GM23338 (cell line): ENCODE measurements at regions not wholly inside any gene's neighbourhood (a gene's known extent, or its start where the extent isn't known, plus 50 kb on each side); places are given as distances from the start of the nearest gene placed in this dataset.

Experiments
- ATAC-seq: fragments of 200-7000 bp; cut with Tn5 transposase; 3 replicates; pipeline ENCODE4 v1.9.1; 2020
- DNase-seq: peaks from one replicate; pipeline ENCODE4 v3.0.0-alpha.2; 2015; ENCODE audit warnings: low spot score
- H2AFZ ChIP-seq: fragments of 200-600 bp; sonication (generic); 2 replicates; pipeline ENCODE4 v1.8.0; 2016; ENCODE audit warnings: antibody characterized with exemption, mild to moderate bottlenecking, moderate library complexity
- H3F3A ChIP-seq: fragments of 200-600 bp; sonication (generic); replicated peaks from 2 replicates; pipeline ENCODE4 v1.8.0; 2017; ENCODE audit warnings: antibody characterized with exemption, mixed run types, low read depth
- H3K27ac ChIP-seq: fragments of 200-600 bp; sonication (generic); 2 replicates; pipeline ENCODE4 v1.6.1; 2016; ENCODE audit warnings: low read depth
- H3K27me3 ChIP-seq: fragments of 200-600 bp; sonication (generic); 2 replicates; pipeline ENCODE4 v1.8.0; 2016; ENCODE audit warnings: mild to moderate bottlenecking, mixed run types, moderate library complexity; ENCODE audit not compliant: insufficient read depth
- H3K36me3 ChIP-seq: fragments of 200-600 bp; sonication (generic); 2 replicates; pipeline ENCODE4 v1.8.0; 2016; ENCODE audit warnings: mild to moderate bottlenecking; ENCODE audit not compliant: insufficient read depth
- H3K4me1 ChIP-seq: fragments of 200-600 bp; sonication (generic); 2 replicates; pipeline ENCODE4 v1.8.0; 2016; ENCODE audit warnings: mild to moderate bottlenecking, moderate library complexity; ENCODE audit not compliant: insufficient read depth
- H3K4me2 ChIP-seq: fragments of 200-600 bp; sonication (generic); 2 replicates; pipeline ENCODE4 v1.7.1; 2017; ENCODE audit warnings: mixed run types
- H3K4me3 ChIP-seq: fragments of 200-600 bp; sonication (generic); 2 replicates; pipeline ENCODE4 v1.6.1; 2016; ENCODE audit warnings: mixed run types
- H3K79me2 ChIP-seq: fragments of 200-600 bp; sonication (generic); replicated peaks from 2 replicates; pipeline ENCODE4 v1.8.0; 2017; ENCODE audit warnings: mild to moderate bottlenecking; ENCODE audit not compliant: insufficient read depth
- H3K9me2 ChIP-seq: fragments of 200-600 bp; sonication (generic); 2 replicates; pipeline ENCODE4 v1.8.0; 2017; ENCODE audit not compliant: insufficient read depth
- H4K20me1 ChIP-seq: fragments of 200-600 bp; sonication (generic); replicated peaks from 2 replicates; pipeline ENCODE4 v1.8.0; 2017; ENCODE audit warnings: mild to moderate bottlenecking; ENCODE audit not compliant: insufficient read depth
- H3K27ac Mint-ChIP-seq: 2 replicates; pipeline ENCODE4 v1.8.0; 2020; ENCODE audit warnings: inconsistent platforms, mild to moderate bottlenecking, moderate library complexity, mixed read lengths
- H3K27me3 Mint-ChIP-seq: 3 replicates; pipeline ENCODE4 v1.8.0; 2022; ENCODE audit warnings: low read depth, mild to moderate bottlenecking, moderate library complexity, mixed read lengths, inconsistent platforms; ENCODE audit not compliant: insufficient read depth, poor library complexity
- H3K36me3 Mint-ChIP-seq: 3 replicates; pipeline ENCODE4 v1.8.0; 2021; ENCODE audit warnings: low read depth, mild to moderate bottlenecking, inconsistent platforms, moderate library complexity, mixed read lengths
- H3K4me1 Mint-ChIP-seq: 3 replicates; pipeline ENCODE4 v1.8.0; 2020; ENCODE audit warnings: mild to moderate bottlenecking, inconsistent platforms, mixed read lengths
- H3K4me3 Mint-ChIP-seq: 3 replicates; pipeline ENCODE4 v1.8.0; 2021; ENCODE audit warnings: moderate library complexity, mild to moderate bottlenecking, inconsistent platforms, mixed read lengths
- H3K9me3 Mint-ChIP-seq: 3 replicates; pipeline ENCODE4 v1.8.0; 2020; ENCODE audit warnings: moderate library complexity, mild to moderate bottlenecking, inconsistent platforms, mixed read lengths
- CREB1 ChIP-seq: fragments of 250-450 bp; sonication (Bioruptor Pico); IDR thresholded peaks from 2 replicates; pipeline ENCODE4 v1.5.0; 2020; ENCODE audit warnings: low read depth, mild to moderate bottlenecking, moderate library complexity
- CTCF ChIP-seq, 2 experiments: fragments of 200-600 bp in 1 of 2; sonication (generic) in 1 of 2; conservative IDR thresholded peaks; 2 replicates each; pipeline versions ENCODE4 v1.5.1 to v1.6.1; 2016 to 2017; ENCODE audit warnings: antibody characterized with exemption in 2 of 2, low read depth in 2 of 2, mild to moderate bottlenecking in 2 of 2, moderate library complexity in 1 of 2
- ETS1 ChIP-seq: IDR thresholded peaks from 2 replicates; pipeline ENCODE4 v1.6.1; 2016; ENCODE audit warnings: antibody characterized with exemption
- EZH2 ChIP-seq: fragments of 200-600 bp; sonication (generic); IDR thresholded peaks from one replicate; pipeline ENCODE4 v1.8.0; 2017; ENCODE audit warnings: antibody characterized with exemption, mild to moderate bottlenecking, low read depth; ENCODE audit not compliant: unreplicated experiment
- EZH2phosphoT487 ChIP-seq: fragments of 200-600 bp; sonication (generic); IDR thresholded peaks from one replicate; pipeline ENCODE4 v1.8.1; 2018; ENCODE audit warnings: antibody characterized with exemption; ENCODE audit not compliant: unreplicated experiment
- JUNB ChIP-seq: IDR thresholded peaks from one replicate; pipeline ENCODE4 v1.6.1; 2016; ENCODE audit warnings: antibody characterized with exemption; ENCODE audit not compliant: unreplicated experiment
- NANOG ChIP-seq: IDR thresholded peaks from 2 replicates; pipeline ENCODE4 v1.6.1; 2016; ENCODE audit warnings: antibody characterized with exemption, borderline replicate concordance
- POLR2AphosphoS5 ChIP-seq: IDR thresholded peaks from 2 replicates; pipeline ENCODE4 v1.6.1; 2016; ENCODE audit warnings: antibody characterized with exemption, low read depth
- REST ChIP-seq: IDR thresholded peaks from one replicate; pipeline ENCODE4 v1.6.1; 2018; ENCODE audit warnings: antibody characterized with exemption; ENCODE audit not compliant: unreplicated experiment
- STAT1 ChIP-seq: IDR thresholded peaks from one replicate; pipeline ENCODE4 v1.6.1; 2016; ENCODE audit warnings: antibody characterized with exemption; ENCODE audit not compliant: unreplicated experiment
- ZNF114 ChIP-seq: fragments of 250-450 bp; sonication (Bioruptor Pico); IDR thresholded peaks from 2 replicates; pipeline ENCODE4 v1.5.0; 2020; ENCODE audit warnings: mild to moderate bottlenecking, moderate library complexity
- ZNF331 ChIP-seq: fragments of 250-450 bp; sonication (Bioruptor Pico); IDR thresholded peaks from 2 replicates; pipeline ENCODE4 v1.5.0; 2020; ENCODE audit warnings: low read depth, mild to moderate bottlenecking, moderate library complexity

GRCh38 chr20:6685181-6685582, 82.3 kb upstream of the BMP2 start:
- H3K4me1 ChIP-seq, result no peaks in the 10 kb centered on the region
- DNase-seq (no peak), ATAC-seq (no peak)
- H3K9me2 ChIP-seq, result no peaks in the 10 kb centered on the region
- H3K36me3 ChIP-seq, result no peaks in the 10 kb centered on the region
- H3K27ac ChIP-seq, result no peak overlapping the region
- H3K4me2 ChIP-seq, result no peak overlapping the region
- no peak overlapping the region for H3K4me3 Mint-ChIP-seq
- no peaks in the 10 kb centered on the region for H3K4me1 Mint-ChIP-seq
- H3K27me3 Mint-ChIP-seq, result no peaks in the 10 kb centered on the region
- no peaks in the 10 kb centered on the region for H3K36me3 Mint-ChIP-seq
- no peak overlapping the region for H2AFZ ChIP-seq
- H3K27ac Mint-ChIP-seq, result no peak overlapping the region
- no peaks in the 10 kb centered on the region for H3K27me3 ChIP-seq
- no peak overlapping the region for H3K4me3 ChIP-seq
- no peaks in the 10 kb centered on the region for H3F3A ChIP-seq
- no peaks in the 10 kb centered on the region for H4K20me1 ChIP-seq
- no peaks in the 10 kb centered on the region for H3K9me3 Mint-ChIP-seq
- H3K79me2 ChIP-seq, result no peaks in the 10 kb centered on the region
- no peak for TF ChIP-seq ETS1
- TF ChIP-seq CTCF (conservative IDR thresholded peaks at IDR 0.05; ENCODE audit: low read depth in 2 of 2), result no peak
- TF ChIP-seq ZNF114 (CRISPR knock-in tag), result no peak
- TF ChIP-seq POLR2AphosphoS5, result no peak
- no peak for TF ChIP-seq REST
- TF ChIP-seq CREB1 (CRISPR knock-in tag), result no peak
- TF ChIP-seq EZH2phosphoT487, result no peak

- peak overlapping the region; percentile 64; the same call in 1 of the 2 replicates for H2AFZ ChIP-seq
- H3K27ac Mint-ChIP-seq, result no peak overlapping the region
- ATAC-seq, result no peak
- TF ChIP-seq NANOG (no peak), EZH2 (no peak), JUNB (no peak), ZNF331 (CRISPR knock-in tag) (no peak), EZH2phosphoT487 (no peak), CTCF (conservative IDR thresholded peaks at IDR 0.05; ENCODE audit: low read depth in 2 of 2) (no peak), STAT1 (no peak), ZNF114 (CRISPR knock-in tag) (no peak), POLR2AphosphoS5 (no peak), ETS1 (no peak)
These were observed 84.2 kb upstream of the BMP2 start for GRCh38 chr20:6683021-6683977.

More at GRCh38 chr20:6683021-6683977, 84.2 kb upstream of the BMP2 start:
- H3K9me3 Mint-ChIP-seq, result no peaks in the 10 kb centered on the region
- no peaks in the 10 kb centered on the region for H3K4me1 ChIP-seq
- no peaks in the 10 kb centered on the region for H3K9me2 ChIP-seq
- H3K27me3 Mint-ChIP-seq, result no peaks in the 10 kb centered on the region
- no peaks in the 10 kb centered on the region for H3K79me2 ChIP-seq
- no peak overlapping the region for H3K27ac ChIP-seq
- no peaks in the 10 kb centered on the region for H4K20me1 ChIP-seq
- no peaks in the 10 kb centered on the region for H3K36me3 ChIP-seq
- H3K4me3 Mint-ChIP-seq, result no peak overlapping the region
- H3F3A ChIP-seq, result no peaks in the 10 kb centered on the region
- no peak overlapping the region for H3K4me2 ChIP-seq
- H3K36me3 Mint-ChIP-seq, result no peaks in the 10 kb centered on the region
- no peaks in the 10 kb centered on the region for H3K4me1 Mint-ChIP-seq
- DNase-seq, result no peak
- no peaks in the 10 kb centered on the region for H3K27me3 ChIP-seq
- H3K4me3 ChIP-seq, result no peak overlapping the region
